HL-60 (cell line): ENCODE measurements at regions not wholly inside any gene's neighbourhood (a gene's known extent, or its start where the extent isn't known, plus 50 kb on each side); places are given as distances from the start of the nearest gene placed in this dataset.

Experiments used
- DNase-seq, 2 experiments: peaks; one replicate each; pipeline ENCODE4 v3.0.0-alpha.2; 2010 to 2020; ENCODE audit warnings: low read depth in 1 of 2, low spot score in 1 of 2
- H3K27ac ChIP-seq: fragments of 250-450 bp; sonication (Bioruptor Pico); replicated peaks from 2 replicates; pipeline ENCODE4 v1.5.1; 2020; ENCODE audit warnings: mild to moderate bottlenecking, moderate library complexity
- H3K27me3 ChIP-seq: fragments of 250-450 bp; sonication (Bioruptor Pico); 2 replicates; pipeline ENCODE4 v1.5.1; 2021; ENCODE audit warnings: mild to moderate bottlenecking, moderate library complexity; ENCODE audit not compliant: insufficient read depth, poor library complexity, severe bottlenecking
- H3K4me3 ChIP-seq: replicated peaks from 2 replicates; pipeline ENCODE4 v1.5.1; 2011; ENCODE audit warnings: mild to moderate bottlenecking, control low read depth, low read length; ENCODE audit not compliant: insufficient read depth
- CTCF ChIP-seq: IDR thresholded peaks from one replicate; pipeline ENCODE4 v1.5.1; 2011; ENCODE audit warnings: low read length, control low read depth, inconsistent platforms; ENCODE audit not compliant: insufficient read depth
- GABPA ChIP-seq: IDR thresholded peaks from 2 replicates; pipeline ENCODE4 v1.6.1; 2012; ENCODE audit warnings: low read depth
- POLR2AphosphoS5 ChIP-seq: IDR thresholded peaks from 2 replicates; pipeline ENCODE4 v1.6.1; 2012; ENCODE audit warnings: low read depth
- SPI1 ChIP-seq: IDR thresholded peaks from 2 replicates; pipeline ENCODE4 v1.6.1; 2012; ENCODE audit warnings: low read depth, mild to moderate bottlenecking, borderline replicate concordance
- TF ChIP-seq, protein P1 (sequence below): IDR thresholded peaks from 2 replicates; pipeline ENCODE4 v1.6.1; 2012; ENCODE audit warnings: low read depth; ENCODE audit not compliant: insufficient replicate concordance

DNA sequence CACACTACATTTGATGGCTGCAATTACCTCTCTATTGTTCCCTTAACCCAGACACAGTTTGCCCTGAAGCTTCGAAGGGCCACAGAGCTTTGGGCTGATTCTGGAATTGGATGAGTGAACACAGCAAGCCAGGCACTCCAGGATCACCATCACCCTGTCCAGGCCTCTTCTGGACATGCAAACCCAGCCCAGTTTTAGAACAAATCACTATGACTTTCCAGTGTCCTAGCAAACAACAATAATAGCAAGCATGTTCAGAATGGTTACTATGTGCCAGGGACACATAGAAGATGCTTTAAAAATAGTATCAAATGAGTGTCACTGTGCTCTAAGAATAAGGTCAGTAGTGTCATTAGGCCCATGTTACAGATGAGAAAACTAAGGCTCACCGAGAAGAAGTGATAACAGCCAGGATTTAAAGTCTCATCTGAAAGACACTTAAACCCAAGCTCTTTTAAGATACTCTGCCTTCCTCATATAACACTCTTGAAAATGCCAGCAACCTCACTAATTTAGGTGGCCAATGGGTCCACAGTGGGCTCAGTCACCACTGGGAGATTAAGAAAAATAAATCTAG lies 191.7 kb upstream of the STK17B start:
- no peak for TF ChIP-seq CTCF
- no peak for TF ChIP-seq POLR2AphosphoS5
- TF ChIP-seq, protein P1, sequence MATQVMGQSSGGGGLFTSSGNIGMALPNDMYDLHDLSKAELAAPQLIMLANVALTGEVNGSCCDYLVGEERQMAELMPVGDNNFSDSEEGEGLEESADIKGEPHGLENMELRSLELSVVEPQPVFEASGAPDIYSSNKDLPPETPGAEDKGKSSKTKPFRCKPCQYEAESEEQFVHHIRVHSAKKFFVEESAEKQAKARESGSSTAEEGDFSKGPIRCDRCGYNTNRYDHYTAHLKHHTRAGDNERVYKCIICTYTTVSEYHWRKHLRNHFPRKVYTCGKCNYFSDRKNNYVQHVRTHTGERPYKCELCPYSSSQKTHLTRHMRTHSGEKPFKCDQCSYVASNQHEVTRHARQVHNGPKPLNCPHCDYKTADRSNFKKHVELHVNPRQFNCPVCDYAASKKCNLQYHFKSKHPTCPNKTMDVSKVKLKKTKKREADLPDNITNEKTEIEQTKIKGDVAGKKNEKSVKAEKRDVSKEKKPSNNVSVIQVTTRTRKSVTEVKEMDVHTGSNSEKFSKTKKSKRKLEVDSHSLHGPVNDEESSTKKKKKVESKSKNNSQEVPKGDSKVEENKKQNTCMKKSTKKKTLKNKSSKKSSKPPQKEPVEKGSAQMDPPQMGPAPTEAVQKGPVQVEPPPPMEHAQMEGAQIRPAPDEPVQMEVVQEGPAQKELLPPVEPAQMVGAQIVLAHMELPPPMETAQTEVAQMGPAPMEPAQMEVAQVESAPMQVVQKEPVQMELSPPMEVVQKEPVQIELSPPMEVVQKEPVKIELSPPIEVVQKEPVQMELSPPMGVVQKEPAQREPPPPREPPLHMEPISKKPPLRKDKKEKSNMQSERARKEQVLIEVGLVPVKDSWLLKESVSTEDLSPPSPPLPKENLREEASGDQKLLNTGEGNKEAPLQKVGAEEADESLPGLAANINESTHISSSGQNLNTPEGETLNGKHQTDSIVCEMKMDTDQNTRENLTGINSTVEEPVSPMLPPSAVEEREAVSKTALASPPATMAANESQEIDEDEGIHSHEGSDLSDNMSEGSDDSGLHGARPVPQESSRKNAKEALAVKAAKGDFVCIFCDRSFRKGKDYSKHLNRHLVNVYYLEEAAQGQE: no peak
- no peak for TF ChIP-seq GABPA
- no peak for TF ChIP-seq SPI1
- DNase-seq: no peak
- Histone ChIP-seq H3K4me3 (no peak overlapping the region), H3K27ac (no peak overlapping the region), H3K27me3 (no peaks in the 10 kb centered on the region)

GRCh38 chr2:196365145-196365544 lies 193.8 kb upstream of the STK17B start:
- Histone ChIP-seq H3K27ac (no peak overlapping the region), H3K27me3 (no peaks in the 10 kb centered on the region), H3K4me3 (no peak overlapping the region)
- TF ChIP-seq POLR2AphosphoS5 (no peak), SPI1 (no peak), CTCF (no peak), GABPA (no peak)
- TF ChIP-seq, protein P1: no peak
- no peak for DNase-seq

DNA sequence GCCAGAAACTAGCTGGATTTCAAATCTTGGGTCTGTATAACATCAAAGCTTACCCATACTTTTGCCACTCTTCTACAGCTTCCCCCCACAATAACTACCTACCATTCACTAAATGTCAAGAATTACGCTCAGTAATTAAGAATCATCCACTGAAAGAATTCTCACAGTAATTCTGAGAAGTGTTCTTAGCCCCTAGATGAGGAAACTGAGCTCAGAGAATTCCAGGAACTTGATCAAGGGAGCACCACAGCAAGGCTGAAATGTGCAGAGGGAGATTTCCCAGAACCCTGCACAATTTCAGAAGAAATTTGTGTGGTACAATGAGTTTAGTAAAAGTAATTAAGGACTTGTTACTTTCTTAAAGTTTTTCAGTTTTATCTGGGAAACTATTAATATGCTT lies 194.5 kb upstream of the STK17B start:
- H3K27ac ChIP-seq: no peak overlapping the region
- TF ChIP-seq GABPA (no peak), POLR2AphosphoS5 (no peak), CTCF (no peak), SPI1 (no peak)
- TF ChIP-seq, protein P1: no peak
- DNase-seq: no peak
- no peaks in the 10 kb centered on the region for H3K27me3 ChIP-seq
- no peak overlapping the region for H3K4me3 ChIP-seq
